Neuronal stem cell (in vitro differentiated cells): ENCODE measurements at regions not wholly inside any gene's neighbourhood (a gene's known extent, or its start where the extent isn't known, plus 50 kb on each side); places are given as distances from the start of the nearest gene placed in this dataset.

Experiments
- DNase-seq: peaks from one replicate; pipeline ENCODE4 v3.0.0-alpha.2; 2013; ENCODE audit warnings: low spot score
- H2AFZ ChIP-seq: one replicate; pipeline ENCODE4 v1.6.1; 2013; ENCODE audit warnings: mild to moderate bottlenecking, low read length, inconsistent platforms
- H2AK5ac ChIP-seq: 2 replicates; pipeline ENCODE4 v1.6.1; 2013; ENCODE audit warnings: low read depth, mild to moderate bottlenecking, inconsistent platforms, low read length, moderate library complexity, mixed read lengths
- H2BK120ac ChIP-seq: 2 replicates; pipeline ENCODE4 v1.6.1; 2013; ENCODE audit warnings: low read depth, mild to moderate bottlenecking, inconsistent platforms, low read length, moderate library complexity, mixed read lengths
- H2BK12ac ChIP-seq: one replicate; pipeline ENCODE4 v1.6.1; 2013; ENCODE audit warnings: low read length, inconsistent platforms
- H2BK15ac ChIP-seq: 2 replicates; pipeline ENCODE4 v1.6.1; 2013; ENCODE audit warnings: mild to moderate bottlenecking, low read length, inconsistent platforms, mixed read lengths
- H2BK5ac ChIP-seq: one replicate; pipeline ENCODE4 v1.6.1; 2013; ENCODE audit warnings: inconsistent platforms, mild to moderate bottlenecking, low read length, moderate library complexity
- H3K14ac ChIP-seq: one replicate; pipeline ENCODE4 v1.6.1; 2013; ENCODE audit warnings: low read length, inconsistent platforms
- H3K18ac ChIP-seq: 2 replicates; pipeline ENCODE4 v1.6.1; 2013; ENCODE audit warnings: low read length, inconsistent platforms
- H3K23ac ChIP-seq: 2 replicates; pipeline ENCODE4 v1.6.1; 2013; ENCODE audit warnings: low read depth, mild to moderate bottlenecking, mixed read lengths, low read length, inconsistent platforms; ENCODE audit not compliant: poor library complexity
- H3K27ac ChIP-seq: replicated peaks from 3 replicates; pipeline ENCODE4 v1.5.1; 2013; ENCODE audit warnings: low read length, inconsistent platforms
- H3K27me3 ChIP-seq, 3 experiments: 2 replicates each; pipeline ENCODE4 v1.6.1; 2013; ENCODE audit warnings: low read length in 3 of 3, mild to moderate bottlenecking in 2 of 3, inconsistent platforms in 1 of 3, low read depth in 1 of 3, mixed read lengths in 1 of 3, moderate library complexity in 1 of 3; ENCODE audit not compliant: control insufficient read depth in 3 of 3, insufficient read depth in 3 of 3
- H3K36me3 ChIP-seq, 2 donors: replicated peaks in 1 of 2; 2 replicates each; pipeline ENCODE4 v1.6.1; 2013; ENCODE audit warnings: low read length in 2 of 2; ENCODE audit not compliant: control insufficient read depth in 2 of 2, insufficient read depth in 2 of 2
- H3K4ac ChIP-seq: 2 replicates; pipeline ENCODE4 v1.6.1; 2013; ENCODE audit warnings: inconsistent platforms, mild to moderate bottlenecking, low read length, moderate library complexity
- H3K4me1 ChIP-seq, 2 donors: 1 replicate in 1 of 2; 2 replicates in 1 of 2; pipeline ENCODE4 v1.6.1; 2013; ENCODE audit warnings: low read length in 2 of 2, low read depth in 1 of 2; ENCODE audit not compliant: control insufficient read depth in 2 of 2, insufficient read depth in 1 of 2
- H3K4me2 ChIP-seq: one replicate; pipeline ENCODE4 v1.6.1; 2013; ENCODE audit warnings: mild to moderate bottlenecking, low read length, inconsistent platforms; ENCODE audit not compliant: insufficient read depth, poor library complexity, severe bottlenecking
- H3K4me3 ChIP-seq, 2 donors: 2 replicates each; pipeline ENCODE4 v1.5.1; 2013; ENCODE audit warnings: low read length in 2 of 2, mild to moderate bottlenecking in 2 of 2, inconsistent platforms in 1 of 2, moderate library complexity in 1 of 2
- H3K79me1 ChIP-seq: one replicate; pipeline ENCODE4 v1.6.1; 2013; ENCODE audit warnings: low read depth, mild to moderate bottlenecking, inconsistent platforms, low read length, moderate library complexity
- H3K9ac ChIP-seq: one replicate; pipeline ENCODE4 v1.6.1; 2013; ENCODE audit warnings: mild to moderate bottlenecking, low read depth, low read length, inconsistent platforms; ENCODE audit not compliant: poor library complexity
- H3K9me3 ChIP-seq, 2 donors: replicated peaks in 1 of 2; 2 replicates each; pipeline versions ENCODE3 to v1.6.1; 2013; ENCODE audit warnings: low read length in 2 of 2, mild to moderate bottlenecking in 2 of 2, inconsistent platforms in 1 of 2, low read depth in 1 of 2, mixed read lengths in 1 of 2, moderate library complexity in 1 of 2; ENCODE audit not compliant: control insufficient read depth in 2 of 2, insufficient read depth in 1 of 2
- H4K8ac ChIP-seq: one replicate; pipeline ENCODE4 v1.6.1; 2013; ENCODE audit warnings: low read depth, mild to moderate bottlenecking, inconsistent platforms, low read length, moderate library complexity
- H4K91ac ChIP-seq: one replicate; pipeline ENCODE4 v1.6.1; 2013; ENCODE audit warnings: low read length, low read depth, mild to moderate bottlenecking, inconsistent platforms; ENCODE audit not compliant: poor library complexity
- WGBS, 2 donors: extraction: QIAGEN DNeasy Blood & Tissue Kit; methylation state at CpG; one replicate each; pipeline ENCODE4 v1.1.7; 2013; ENCODE audit warnings: missing lambda C conversion rate in 2 of 2, mixed read lengths in 1 of 2; ENCODE audit not compliant: insufficient read length in 2 of 2, insufficient replicate concordance in 1 of 2; ENCODE audit errors: extremely low coverage in 2 of 2; 5-methylcytosine and 5-hydroxymethylcytosine counted together

DNA sequence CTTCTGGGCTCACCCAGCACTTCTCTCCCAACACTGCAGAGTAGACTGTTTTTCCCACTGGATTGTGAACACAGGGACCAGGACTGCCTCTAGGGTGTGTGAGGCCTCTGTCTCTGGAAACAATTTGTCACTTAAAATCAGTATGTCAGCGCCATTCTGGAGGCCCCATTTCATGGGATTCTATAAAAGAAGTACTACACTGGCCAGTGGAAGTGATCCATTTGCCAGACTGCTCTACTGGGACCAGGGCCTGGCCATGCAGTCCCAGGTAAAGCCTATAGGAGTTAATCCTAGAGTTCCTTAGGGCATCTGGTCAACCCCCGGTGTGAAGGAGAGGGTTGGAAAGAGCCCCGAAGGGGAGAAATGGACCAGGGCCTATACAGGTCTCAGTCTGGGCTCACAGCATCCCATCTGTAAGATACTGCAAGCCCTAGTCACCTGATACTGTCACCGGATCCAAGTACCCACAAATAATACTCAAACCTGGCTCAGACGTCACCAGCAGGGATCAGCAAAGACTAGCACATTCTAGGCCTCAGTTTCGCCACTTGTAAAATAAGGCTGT lies 245.0 kb downstream of the FOXD2 start:
- Histone ChIP-seq H3K14ac (no peak overlapping the region), H2BK5ac (no peak overlapping the region), H3K23ac (no peak overlapping the region), H3K9ac (no peak overlapping the region), H3K4me3 (no peak overlapping the region), H3K79me1 (no peaks in the 10 kb centered on the region), H4K91ac (no peak overlapping the region), H3K4ac (no peak overlapping the region), H3K18ac (no peak overlapping the region), H2BK120ac (no peak overlapping the region), H3K36me3 (no peaks in the 10 kb centered on the region), H3K4me2 (no peak overlapping the region), H2BK12ac (no peak overlapping the region), H2BK15ac (peak overlapping the region; percentile 4), H3K27ac (no peak overlapping the region), H3K4me1 (peaks cover 0 to 28% of the 10 kb centered on the region in 2 donors), H3K9me3 (no peaks in the 10 kb centered on the region), H4K8ac (no peak overlapping the region), H2AK5ac (no peak overlapping the region), H3K27me3 (peaks cover 0 to 40% (median 0%) of the 10 kb centered on the region in 3 experiments), H2AFZ (no peak overlapping the region)
- DNase-seq = no peak
- WGBS, 2 donors = no CpG with 5 or more reads among the region's 6 CpGs

DNA sequence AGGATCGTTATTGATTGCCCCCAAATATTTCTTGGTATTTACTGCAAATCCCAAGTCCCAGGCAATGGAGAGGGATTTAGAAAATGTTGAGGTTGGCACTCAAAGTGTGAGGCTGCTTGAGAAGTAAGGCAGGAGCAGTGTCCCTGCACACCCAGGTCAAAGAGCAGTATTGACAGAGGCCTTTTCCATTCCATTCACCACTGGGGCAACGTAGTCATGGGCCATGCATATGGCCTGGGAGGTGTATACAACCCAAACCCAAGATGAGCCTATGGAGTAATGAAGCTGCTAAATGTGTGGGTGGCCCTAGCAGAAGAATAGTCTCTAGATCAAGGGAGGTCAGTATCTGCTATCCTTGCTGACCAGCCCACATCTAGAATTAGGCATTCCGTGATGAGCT lies 245.6 kb downstream of the FOXD2 start:
- H4K91ac ChIP-seq = no peak overlapping the region

DNA sequence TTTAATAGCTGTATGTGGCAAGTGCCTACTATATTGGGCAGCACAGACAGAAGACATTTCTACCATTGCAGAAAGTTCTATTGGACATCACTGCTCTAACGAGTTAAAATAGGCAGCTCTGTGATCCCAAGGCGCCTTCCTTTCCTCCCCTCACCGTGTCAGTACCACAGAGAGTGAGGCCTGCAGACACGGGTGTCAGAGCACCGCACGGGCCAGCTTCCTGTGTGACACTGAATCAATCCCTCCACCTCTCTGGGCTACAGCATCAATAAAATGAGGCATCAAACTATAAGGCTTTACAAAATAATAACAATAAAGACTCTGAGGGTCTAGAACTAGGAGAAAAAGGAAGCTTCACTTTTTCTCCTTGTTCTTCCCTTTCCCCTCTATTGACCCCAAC lies 246.7 kb downstream of the FOXD2 start:
- H3K79me1 ChIP-seq = no peaks in the 10 kb centered on the region
- H2AFZ ChIP-seq = no peak overlapping the region
- DNase-seq = no peak
- peak overlapping the region; percentile 66 for H3K27ac ChIP-seq
- no peak overlapping the region for H4K8ac ChIP-seq
- H2AK5ac ChIP-seq = no peak overlapping the region
- H3K14ac ChIP-seq = no peak overlapping the region
- no CpG with 5 or more reads among the region's 6 CpGs for WGBS, 2 donors
- no peak overlapping the region for H3K4me3 ChIP-seq
- H3K4ac ChIP-seq = no peak overlapping the region
- no peak overlapping the region for H4K91ac ChIP-seq
- H3K9me3 ChIP-seq = no peaks in the 10 kb centered on the region
- H2BK15ac ChIP-seq = no peak overlapping the region
- peaks cover 0 to 54% (median 0%) of the 10 kb centered on the region in 3 experiments for H3K27me3 ChIP-seq
- peaks cover 0 to 32% of the 10 kb centered on the region in 2 donors for H3K4me1 ChIP-seq
- no peaks in the 10 kb centered on the region for H3K36me3 ChIP-seq
- no peak overlapping the region for H3K23ac ChIP-seq
- H2BK12ac ChIP-seq = no peak overlapping the region
- H3K4me2 ChIP-seq = no peak overlapping the region
- H2BK120ac ChIP-seq = no peak overlapping the region
- no peak overlapping the region for H3K9ac ChIP-seq
- H3K18ac ChIP-seq = no peak overlapping the region
- no peak overlapping the region for H2BK5ac ChIP-seq

More for the DNA sequence above, 245.6 kb downstream of the FOXD2 start:
- Histone ChIP-seq H3K9me3 (no peaks in the 10 kb centered on the region), H3K4me3 (no peak overlapping the region), H2AFZ (no peak overlapping the region), H2AK5ac (no peak overlapping the region), H2BK5ac (no peak overlapping the region), H3K4me2 (no peak overlapping the region), H2BK15ac (no peak overlapping the region), H4K8ac (no peak overlapping the region), H3K27ac (no peak overlapping the region), H3K14ac (no peak overlapping the region), H3K79me1 (no peaks in the 10 kb centered on the region), H3K9ac (no peak overlapping the region), H2BK120ac (no peak overlapping the region), H2BK12ac (no peak overlapping the region), H3K18ac (no peak overlapping the region), H3K4me1 (peaks cover 0 to 32% of the 10 kb centered on the region in 2 donors), H3K4ac (no peak overlapping the region), H3K23ac (no peak overlapping the region), H3K27me3 (peaks cover 0 to 45% (median 0%) of the 10 kb centered on the region in 3 experiments), H3K36me3 (no peaks in the 10 kb centered on the region)
- WGBS, 2 donors = no CpG with 5 or more reads among the region's 3 CpGs
- DNase-seq = no peak

DNA sequence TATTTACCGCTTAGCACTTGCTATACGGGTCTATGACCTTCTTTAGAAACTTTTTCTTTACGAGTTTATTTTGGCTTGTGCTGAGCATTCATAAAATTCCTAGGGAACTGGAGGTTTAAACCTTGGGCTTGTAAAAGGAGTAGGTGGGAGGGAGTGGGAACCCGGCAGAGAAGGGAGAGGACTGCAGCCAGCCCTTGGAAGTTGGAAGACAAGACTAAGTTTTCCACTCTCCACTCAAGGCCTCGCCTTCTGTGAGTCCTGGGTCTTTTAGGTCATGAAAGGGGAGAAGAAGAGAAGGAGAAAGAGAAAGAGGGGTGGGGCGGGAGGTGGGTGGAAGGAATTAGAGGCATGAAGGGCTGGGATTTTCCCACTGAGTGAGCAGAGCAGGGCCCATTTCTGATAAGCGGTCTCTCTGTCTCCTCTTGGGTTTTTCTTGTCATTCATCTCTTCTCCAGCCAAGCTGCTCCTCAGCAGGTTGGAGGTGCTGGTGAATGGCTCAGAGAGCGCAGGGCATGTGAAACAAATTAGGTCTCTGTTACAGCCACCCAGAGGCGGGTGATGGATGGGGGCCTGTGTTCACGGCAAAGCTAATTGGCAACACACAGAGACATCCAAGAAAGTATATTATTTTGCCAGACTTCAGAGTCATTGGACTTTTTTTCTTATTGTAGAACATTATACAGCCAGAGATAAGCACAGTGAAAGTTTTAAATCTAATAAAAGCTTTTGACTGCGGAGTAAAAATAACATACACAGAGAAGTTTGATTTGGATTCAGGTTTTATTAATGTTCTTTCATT lies 247.3 kb downstream of the FOXD2 start:
- no peak overlapping the region for H3K14ac ChIP-seq
- DNase-seq = no peak
- no peaks in the 10 kb centered on the region for H3K36me3 ChIP-seq
- H2BK12ac ChIP-seq = no peak overlapping the region
- H3K4me1 ChIP-seq = peaks cover 0 to 36% of the 10 kb centered on the region in 2 donors
- no CpG with 5 or more reads among the region's 11 CpGs for WGBS, 2 donors
- H4K91ac ChIP-seq = no peak overlapping the region
- H3K4me3 ChIP-seq = no peak overlapping the region
- no peak overlapping the region for H3K4me2 ChIP-seq
- peaks cover 0 to 55% (median 0%) of the 10 kb centered on the region in 3 experiments for H3K27me3 ChIP-seq
- no peak overlapping the region for H2BK5ac ChIP-seq
- no peaks in the 10 kb centered on the region for H3K79me1 ChIP-seq
- no peak overlapping the region for H2AFZ ChIP-seq
- no peak overlapping the region for H4K8ac ChIP-seq
- no peaks in the 10 kb centered on the region for H3K9me3 ChIP-seq
- H3K18ac ChIP-seq = no peak overlapping the region
- H2BK15ac ChIP-seq = no peak overlapping the region
- H3K27ac ChIP-seq = peak overlapping the region; percentile 66
- H2AK5ac ChIP-seq = no peak overlapping the region
- no peak overlapping the region for H2BK120ac ChIP-seq
- H3K9ac ChIP-seq = no peak overlapping the region
- no peak overlapping the region for H3K4ac ChIP-seq
- H3K23ac ChIP-seq = no peak overlapping the region
